ENCODE measurements at regions not wholly inside any gene's neighbourhood (a gene's known extent, or its start where the extent isn't known, plus 50 kb on each side); places are given as distances from the start of the nearest gene placed in this dataset.

GRCh38 chr13:111975539-111976473 lies 91.1 kb upstream of the SOX1 start:
- CTCF ChIA-PET, result no interaction called here
- no peak for DNase-seq (ENCODE audit: low read depth in 1 of 2, low spot score in 1 of 2)

DNA sequence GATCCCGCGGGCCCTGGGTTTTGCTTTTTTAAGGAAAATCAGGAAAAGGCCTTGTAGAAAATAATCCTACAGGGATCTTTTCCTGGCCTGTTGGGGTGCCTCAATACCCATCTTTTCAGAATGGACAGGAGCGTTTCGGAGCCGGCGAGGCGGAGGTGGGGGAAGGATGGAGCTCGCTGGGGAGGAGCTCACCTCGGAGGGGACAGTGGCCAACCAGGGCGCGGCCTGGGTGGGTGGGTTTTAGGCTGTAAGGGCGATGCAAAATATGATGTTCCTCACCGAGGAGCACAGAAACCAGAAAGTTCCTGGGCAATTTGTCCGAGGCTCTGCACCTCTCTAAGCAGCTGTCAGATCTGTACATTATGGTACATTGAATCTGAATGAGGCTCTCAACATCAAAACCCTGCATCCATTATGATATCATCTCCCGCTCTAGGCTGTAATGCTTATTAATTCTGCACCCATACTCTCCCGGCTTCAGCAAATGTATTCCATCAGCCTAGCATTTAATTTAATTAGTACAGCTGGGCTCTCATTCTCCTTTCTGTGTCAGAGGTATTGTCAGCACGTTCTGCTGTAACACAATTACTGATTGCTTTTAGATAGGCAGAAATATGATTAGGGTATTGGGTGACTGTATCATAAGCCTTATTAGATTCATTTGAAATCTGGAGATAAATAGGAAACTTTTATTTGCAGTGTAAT lies 90.3 kb upstream of the SOX1 start:
- TF ChIP-seq FOSB (CRISPR knock-in tag; IDR thresholded peaks at IDR 0.05) (no peak), SREBF2 (IDR thresholded peaks at IDR 0.05) (no peak), ZC3H11A (IDR thresholded peaks at IDR 0.05) (no peak), ESRRA (IDR thresholded peaks at IDR 0.05; ENCODE audit: borderline replicate concordance, low read length) (no peak), NFE2L2 (conservative IDR thresholded peaks at IDR 0.05; ENCODE audit: low read length) (no peak), CEBPB (IDR thresholded peaks at IDR 0.05) (no peak), PHF8 (IDR thresholded peaks at IDR 0.05; ENCODE audit: borderline replicate concordance, low read depth) (no peak), HDAC2 (IDR thresholded peaks at IDR 0.05) (no peak), SMC3 (IDR thresholded peaks at IDR 0.05) (no peak), MAFK (IDR thresholded peaks at IDR 0.05; ENCODE audit: partially characterized antibody) (no peak), CBX2 (IDR thresholded peaks at IDR 0.05; ENCODE audit: borderline replicate concordance, low read depth) (no peak), GATA3 (IDR thresholded peaks at IDR 0.05; ENCODE audit: borderline replicate concordance) (no peak), HOXA7 (CRISPR knock-in tag; IDR thresholded peaks at IDR 0.05) (no peak), CBX8 (IDR thresholded peaks at IDR 0.05) (no peak), HEYL (CRISPR knock-in tag; IDR thresholded peaks at IDR 0.05) (no peak), RAD21 (conservative IDR thresholded peaks at IDR 0.05 in 1 of 2, IDR thresholded peaks at IDR 0.05 in 1 of 2) (no peak), ZSCAN20 (CRISPR knock-in tag; IDR thresholded peaks at IDR 0.05) (no peak), POLR2A (IDR thresholded peaks at IDR 0.05; ENCODE audit: low read length) (no peak), NR3C1 (IDR thresholded peaks at IDR 0.05) (no peak)
- TF ChIP-seq, protein P1, sequence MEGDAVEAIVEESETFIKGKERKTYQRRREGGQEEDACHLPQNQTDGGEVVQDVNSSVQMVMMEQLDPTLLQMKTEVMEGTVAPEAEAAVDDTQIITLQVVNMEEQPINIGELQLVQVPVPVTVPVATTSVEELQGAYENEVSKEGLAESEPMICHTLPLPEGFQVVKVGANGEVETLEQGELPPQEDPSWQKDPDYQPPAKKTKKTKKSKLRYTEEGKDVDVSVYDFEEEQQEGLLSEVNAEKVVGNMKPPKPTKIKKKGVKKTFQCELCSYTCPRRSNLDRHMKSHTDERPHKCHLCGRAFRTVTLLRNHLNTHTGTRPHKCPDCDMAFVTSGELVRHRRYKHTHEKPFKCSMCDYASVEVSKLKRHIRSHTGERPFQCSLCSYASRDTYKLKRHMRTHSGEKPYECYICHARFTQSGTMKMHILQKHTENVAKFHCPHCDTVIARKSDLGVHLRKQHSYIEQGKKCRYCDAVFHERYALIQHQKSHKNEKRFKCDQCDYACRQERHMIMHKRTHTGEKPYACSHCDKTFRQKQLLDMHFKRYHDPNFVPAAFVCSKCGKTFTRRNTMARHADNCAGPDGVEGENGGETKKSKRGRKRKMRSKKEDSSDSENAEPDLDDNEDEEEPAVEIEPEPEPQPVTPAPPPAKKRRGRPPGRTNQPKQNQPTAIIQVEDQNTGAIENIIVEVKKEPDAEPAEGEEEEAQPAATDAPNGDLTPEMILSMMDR (IDR thresholded peaks at IDR 0.05), result no peak
- 63% methylated on average over 17 of the region's 17 CpGs for WGBS (ENCODE audit: missing lambda C conversion rate)

More at GRCh38 chr13:111975539-111976473, 91.1 kb upstream of the SOX1 start:
- H3K4me3 ChIP-seq, result no peak overlapping the region
- no peaks in the 10 kb centered on the region for H3K4me1 ChIP-seq
- FAIRE-seq (no peak), ATAC-seq (no peak)
- WGBS (ENCODE audit: missing lambda C conversion rate), result 56% methylated on average over 13 of the region's 49 CpGs
- no peaks in the 10 kb centered on the region for H3K9me3 ChIP-seq
- POLR2A ChIA-PET, result no interaction called here
- no peak overlapping the region for H3K27ac ChIP-seq
- H3K4me2 ChIP-seq, result no peak overlapping the region
- no peak for TF ChIP-seq CHD4 (IDR thresholded peaks at IDR 0.05; ENCODE audit: borderline replicate concordance)
- no peak for TF ChIP-seq NPAS2 (CRISPR knock-in tag; IDR thresholded peaks at IDR 0.05; ENCODE audit: borderline replicate concordance)
- TF ChIP-seq MAFK (IDR thresholded peaks at IDR 0.05; ENCODE audit: partially characterized antibody), result no peak
- TF ChIP-seq, protein P2, sequence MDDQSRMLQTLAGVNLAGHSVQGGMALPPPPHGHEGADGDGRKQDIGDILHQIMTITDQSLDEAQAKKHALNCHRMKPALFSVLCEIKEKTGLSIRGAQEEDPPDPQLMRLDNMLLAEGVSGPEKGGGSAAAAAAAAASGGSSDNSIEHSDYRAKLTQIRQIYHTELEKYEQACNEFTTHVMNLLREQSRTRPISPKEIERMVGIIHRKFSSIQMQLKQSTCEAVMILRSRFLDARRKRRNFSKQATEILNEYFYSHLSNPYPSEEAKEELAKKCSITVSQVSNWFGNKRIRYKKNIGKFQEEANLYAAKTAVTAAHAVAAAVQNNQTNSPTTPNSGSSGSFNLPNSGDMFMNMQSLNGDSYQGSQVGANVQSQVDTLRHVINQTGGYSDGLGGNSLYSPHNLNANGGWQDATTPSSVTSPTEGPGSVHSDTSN (IDR thresholded peaks at IDR 0.05), result no peak
- TF ChIP-seq CBX8 (IDR thresholded peaks at IDR 0.05), result no peak
- TF ChIP-seq REST (IDR thresholded peaks at IDR 0.05), result no peak
- no peak for TF ChIP-seq SMC3 (IDR thresholded peaks at IDR 0.05)
- TF ChIP-seq MAZ (IDR thresholded peaks at IDR 0.05; ENCODE audit: borderline replicate concordance, low read depth, low read length), result no peak
- no peak for TF ChIP-seq CHD2 (IDR thresholded peaks at IDR 0.05; ENCODE audit: low read length, partially characterized antibody)
- TF ChIP-seq SREBF2 (IDR thresholded peaks at IDR 0.05), result no peak
- no peak for TF ChIP-seq KDM5A (IDR thresholded peaks at IDR 0.05)
- no peak for TF ChIP-seq RNF2 (IDR thresholded peaks at IDR 0.05; ENCODE audit: borderline replicate concordance, low read depth)

More for the DNA sequence above, 90.3 kb upstream of the SOX1 start:
- no peak overlapping the region for H3K4me3 ChIP-seq
- no peak for ATAC-seq
- CTCF ChIA-PET, result no interaction called here
- no peak overlapping the region for H3K4me2 ChIP-seq
- DNase-seq (ENCODE audit: low read depth in 1 of 2, low spot score in 1 of 2), result no peak
- POLR2A ChIA-PET, result no interaction called here
- FAIRE-seq, result no peak
- no peaks in the 10 kb centered on the region for H3K9me3 ChIP-seq
- H3K27ac ChIP-seq, result no peak overlapping the region
- H3K4me1 ChIP-seq, result no peaks in the 10 kb centered on the region

Measured in A549 (cell line).